A673 (cell line): ENCODE measurements at regions not wholly inside any gene's neighbourhood (a gene's known extent, or its start where the extent isn't known, plus 50 kb on each side); places are given as distances from the start of the nearest gene placed in this dataset.

Experiments used
- EZH2 ChIP-seq: fragments of 200-600 bp; sonication (generic); IDR thresholded peaks from 2 replicates; pipeline ENCODE4 v1.6.1; 2017; ENCODE audit warnings: borderline replicate concordance, low read depth, mild to moderate bottlenecking, mixed read lengths, antibody characterized with exemption, low read length; ENCODE audit not compliant: poor library complexity, severe bottlenecking
- TF ChIP-seq, protein P1 (sequence below): fragments of 300-800, 200-600 bp; sonication (generic); conservative IDR thresholded peaks from 2 replicates; pipeline ENCODE4 v1.5.1; 2017; ENCODE audit warnings: low read depth, mild to moderate bottlenecking, antibody characterized with exemption, low read length, moderate library complexity, mixed read lengths

DNA sequence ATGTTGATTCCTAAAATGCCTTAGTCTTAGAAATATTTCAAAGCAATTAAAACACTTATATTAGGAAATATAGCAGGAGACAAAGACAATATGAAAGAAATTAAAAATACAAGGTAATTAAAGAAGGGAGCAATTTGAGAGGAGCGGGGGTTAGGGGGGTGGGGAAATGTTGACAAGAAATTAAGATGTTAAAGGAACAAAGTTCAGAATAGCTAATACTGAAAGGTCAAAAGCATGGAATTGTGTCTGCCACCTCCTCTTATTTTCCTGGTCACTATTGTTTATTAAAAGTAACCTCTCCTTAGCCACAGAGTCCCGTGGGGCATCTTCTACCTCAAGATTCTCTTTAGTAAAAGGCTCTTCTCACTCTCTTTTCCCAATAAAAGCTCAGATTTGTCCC, 244.1 kb downstream of the MREG start:
- TF ChIP-seq, protein P1, sequence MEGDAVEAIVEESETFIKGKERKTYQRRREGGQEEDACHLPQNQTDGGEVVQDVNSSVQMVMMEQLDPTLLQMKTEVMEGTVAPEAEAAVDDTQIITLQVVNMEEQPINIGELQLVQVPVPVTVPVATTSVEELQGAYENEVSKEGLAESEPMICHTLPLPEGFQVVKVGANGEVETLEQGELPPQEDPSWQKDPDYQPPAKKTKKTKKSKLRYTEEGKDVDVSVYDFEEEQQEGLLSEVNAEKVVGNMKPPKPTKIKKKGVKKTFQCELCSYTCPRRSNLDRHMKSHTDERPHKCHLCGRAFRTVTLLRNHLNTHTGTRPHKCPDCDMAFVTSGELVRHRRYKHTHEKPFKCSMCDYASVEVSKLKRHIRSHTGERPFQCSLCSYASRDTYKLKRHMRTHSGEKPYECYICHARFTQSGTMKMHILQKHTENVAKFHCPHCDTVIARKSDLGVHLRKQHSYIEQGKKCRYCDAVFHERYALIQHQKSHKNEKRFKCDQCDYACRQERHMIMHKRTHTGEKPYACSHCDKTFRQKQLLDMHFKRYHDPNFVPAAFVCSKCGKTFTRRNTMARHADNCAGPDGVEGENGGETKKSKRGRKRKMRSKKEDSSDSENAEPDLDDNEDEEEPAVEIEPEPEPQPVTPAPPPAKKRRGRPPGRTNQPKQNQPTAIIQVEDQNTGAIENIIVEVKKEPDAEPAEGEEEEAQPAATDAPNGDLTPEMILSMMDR, result no peak
- TF ChIP-seq EZH2, result no peak
